Aorta (tissue), 5 donors: ENCODE measurements at regions not wholly inside any gene's neighbourhood (a gene's known extent, or its start where the extent isn't known, plus 50 kb on each side); places are given as distances from the start of the nearest gene placed in this dataset.

Experiments
- ATAC-seq: fragments of 200-7000 bp; cut with Tn5 transposase; one replicate; pipeline ENCODE4 v1.9.1; 2022; ENCODE audit warnings: moderate library complexity; ENCODE audit not compliant: low FRiP score
- DNase-seq, 2 donors: peaks; one replicate each; pipeline ENCODE4 v3.0.0-alpha.2; 2020
- H3K27ac ChIP-seq, 2 donors: one replicate each; pipeline ENCODE4 v1.5.1; 2013; ENCODE audit warnings: low read length in 2 of 2, mild to moderate bottlenecking in 2 of 2, moderate library complexity in 2 of 2, control low read depth in 1 of 2, inconsistent platforms in 1 of 2, low read depth in 1 of 2
- H3K27me3 ChIP-seq, 2 donors: one replicate each; pipeline ENCODE4 v1.6.1; 2013; ENCODE audit warnings: control low read depth in 1 of 2, low read length in 1 of 2, mild to moderate bottlenecking in 1 of 2, moderate library complexity in 1 of 2; ENCODE audit not compliant: insufficient read depth in 2 of 2, control insufficient read depth in 1 of 2
- H3K36me3 ChIP-seq, 2 donors: one replicate each; pipeline ENCODE4 v1.6.1; 2013; ENCODE audit warnings: control low read depth in 1 of 2, low read length in 1 of 2, mild to moderate bottlenecking in 1 of 2; ENCODE audit not compliant: insufficient read depth in 2 of 2, control insufficient read depth in 1 of 2
- H3K4me1 ChIP-seq, 2 donors: one replicate each; pipeline ENCODE4 v1.6.1; 2013; ENCODE audit warnings: low read length in 2 of 2, control low read depth in 1 of 2, mild to moderate bottlenecking in 1 of 2, moderate library complexity in 1 of 2; ENCODE audit not compliant: insufficient read depth in 2 of 2, control insufficient read depth in 1 of 2
- H3K4me3 ChIP-seq, 2 donors: one replicate each; pipeline ENCODE4 v1.5.1; 2013; ENCODE audit warnings: low read length in 2 of 2, control low read depth in 1 of 2, mild to moderate bottlenecking in 1 of 2
- H3K9me3 ChIP-seq: one replicate; pipeline ENCODE4 v1.6.1; 2013; ENCODE audit warnings: mild to moderate bottlenecking, low read length; ENCODE audit not compliant: control insufficient read depth
- WGBS, 2 donors: extraction: QIAGEN DNeasy Blood & Tissue Kit; methylation state at CpG; one replicate each; pipeline ENCODE4 v1.1.7; 2013; 5-methylcytosine and 5-hydroxymethylcytosine counted together
- intact Hi-C, 2 donors: fragments of 100-400 bp; cut with DNase I; formaldehyde crosslinking; loops; one replicate each; pipeline versions ENCODE4 v1.14.2 to v1.15.0; 2022
- donor health status: healthy with polysubstance abuse.
- donor health status: Bipolar disorder and iron deficiency.
- donor health status: DM: no; HTN: no; CAD: no.
- donor health status: DM: no; HTN: no; CAD: no.
- donor health status: DM: yes; HTN: yes; CAD: no.

DNA sequence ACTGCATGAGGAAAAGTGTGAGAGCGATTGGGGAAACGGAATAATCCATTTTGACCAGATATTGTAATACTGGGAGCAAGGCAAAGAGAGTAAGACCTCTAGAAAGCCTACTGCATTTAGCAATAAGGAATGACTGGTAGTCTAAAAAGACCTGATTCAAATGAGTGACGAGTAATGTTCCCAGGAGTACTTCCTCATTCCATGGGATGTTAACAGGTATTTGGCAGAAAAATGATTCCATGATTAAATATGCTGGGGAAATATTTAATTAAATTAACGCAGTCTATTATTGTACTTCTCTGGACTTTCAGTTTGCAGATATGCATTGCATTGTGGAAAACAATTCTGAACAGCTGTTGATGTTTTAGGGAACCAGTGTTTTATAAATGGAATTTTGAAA lies 105.5 kb downstream of the RPE65 start:
- WGBS, 2 donors = 50 to 55% methylated on average over 4 of the region's 4 CpGs
- Histone ChIP-seq H3K4me3 (no peak overlapping the region), H3K4me1 (no peaks in the 10 kb centered on the region), H3K36me3 (no peaks in the 10 kb centered on the region), H3K27ac (no peak overlapping the region), H3K27me3 (no peaks in the 10 kb centered on the region), H3K9me3 (no peaks in the 10 kb centered on the region)
- intact Hi-C loops = no loop called here
- DNase-seq = no peak
- no peak for ATAC-seq

DNA sequence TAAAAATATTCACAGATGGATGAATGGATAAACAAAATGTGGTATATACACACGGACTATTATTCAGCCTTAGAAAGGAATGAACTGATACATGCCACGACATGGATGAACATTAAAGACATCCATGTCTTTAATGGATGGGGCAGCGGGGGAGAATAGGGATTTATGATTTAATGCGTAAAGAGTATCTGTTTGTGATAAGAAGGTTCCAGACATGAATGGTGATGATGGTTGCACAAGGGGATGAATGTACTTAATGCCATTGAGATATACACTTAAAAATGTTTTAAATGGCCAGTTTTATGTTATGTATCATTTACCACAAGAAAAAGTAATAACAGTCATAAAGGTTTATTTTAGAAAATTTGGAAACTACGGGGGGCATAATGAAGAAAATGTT lies 108.6 kb upstream of the WLS start:
- Histone ChIP-seq H3K9me3 (no peaks in the 10 kb centered on the region), H3K36me3 (no peaks in the 10 kb centered on the region), H3K27me3 (no peaks in the 10 kb centered on the region), H3K4me3 (no peak overlapping the region), H3K4me1 (no peaks in the 10 kb centered on the region), H3K27ac (no peak overlapping the region)
- 92 to 93% methylated on average over 5 of the region's 5 CpGs for WGBS, 2 donors
- intact Hi-C loops = no loop called here
- ATAC-seq = no peak
- no peak for DNase-seq

DNA sequence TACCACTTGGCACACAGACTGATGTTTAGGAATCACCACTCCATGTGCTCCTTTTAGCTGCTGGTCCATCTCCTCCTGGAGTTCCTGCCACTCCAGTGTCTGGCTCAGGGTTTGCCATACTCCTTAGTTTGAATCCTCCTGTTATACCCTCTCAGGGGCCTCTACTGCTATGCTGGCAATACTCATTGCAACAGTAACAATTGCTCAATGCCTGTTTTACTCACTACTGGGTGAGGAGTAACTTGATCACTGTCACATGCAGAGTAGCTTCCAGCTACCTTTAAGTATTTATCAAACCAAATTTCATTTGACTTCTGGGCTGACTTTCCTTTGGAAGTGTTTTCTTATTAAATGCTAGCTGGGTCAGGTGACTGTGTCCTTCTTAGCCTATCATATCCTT lies 107.2 kb upstream of the WLS start:
- H3K4me3 ChIP-seq = no peak overlapping the region
- no peaks in the 10 kb centered on the region for H3K4me1 ChIP-seq
- ATAC-seq (no peak), DNase-seq (no peak)
- no peaks in the 10 kb centered on the region for H3K9me3 ChIP-seq
- intact Hi-C loops = no loop called here
- no peaks in the 10 kb centered on the region for H3K27me3 ChIP-seq
- no peak overlapping the region for H3K27ac ChIP-seq
- H3K36me3 ChIP-seq = no peaks in the 10 kb centered on the region

DNA sequence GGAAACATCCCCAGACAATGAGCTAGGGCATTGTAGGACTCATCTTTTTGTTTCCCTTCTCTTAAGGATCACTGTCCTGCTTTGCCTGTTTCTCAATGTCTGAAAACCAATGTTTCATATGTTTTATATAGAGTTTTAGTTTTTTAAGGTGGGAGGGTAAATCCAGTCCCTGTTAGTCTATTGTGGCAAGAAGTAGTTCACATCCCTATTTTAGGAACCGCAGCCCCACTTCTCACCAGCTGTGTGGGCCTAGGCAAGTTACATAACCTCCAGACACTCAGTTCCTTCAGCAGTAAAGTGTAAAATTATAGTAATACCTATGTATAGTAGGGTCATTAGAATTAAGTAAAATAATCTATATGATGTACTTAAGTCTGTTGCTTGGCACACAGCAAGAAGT lies 105.8 kb upstream of the WLS start:
- H3K36me3 ChIP-seq = no peaks in the 10 kb centered on the region
- no peaks in the 10 kb centered on the region for H3K4me1 ChIP-seq
- H3K9me3 ChIP-seq = no peaks in the 10 kb centered on the region
- ATAC-seq = no peak
- WGBS, 2 donors = 92 to 93% methylated on average over 1 of the region's 1 CpG
- intact Hi-C loops = no loop called here
- H3K27ac ChIP-seq = no peak overlapping the region
- H3K27me3 ChIP-seq = no peaks in the 10 kb centered on the region
- no peak overlapping the region for H3K4me3 ChIP-seq
- DNase-seq = no peak

DNA sequence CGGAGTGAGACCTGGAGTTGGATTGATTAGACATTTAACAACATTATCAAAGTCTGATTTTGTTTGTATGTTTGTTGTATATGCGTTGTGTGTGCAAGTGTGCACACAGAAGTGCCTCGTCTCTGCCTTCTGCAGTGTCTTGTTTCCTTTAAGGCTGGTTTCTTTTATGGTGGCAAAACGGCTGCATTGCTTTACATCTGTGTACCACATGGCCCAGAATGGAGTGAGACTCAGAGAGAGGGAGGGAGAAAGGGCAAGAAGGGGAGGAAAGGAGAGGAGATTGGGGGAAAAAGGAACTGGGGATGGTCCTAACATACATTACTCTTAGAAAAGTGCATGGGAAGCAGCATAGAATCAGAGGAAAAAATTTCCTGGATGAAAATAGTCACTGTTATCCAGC lies 99.7 kb upstream of the WLS start:
- no peak for ATAC-seq
- Histone ChIP-seq H3K27ac (no peak overlapping the region), H3K27me3 (no peaks in the 10 kb centered on the region), H3K9me3 (no peaks in the 10 kb centered on the region), H3K4me1 (peaks cover 0 to 1% of the 10 kb centered on the region in 2 donors), H3K36me3 (no peaks in the 10 kb centered on the region), H3K4me3 (no peak overlapping the region)
- 72 to 79% methylated on average over 4 of the region's 4 CpGs for WGBS, 2 donors
- no peak for DNase-seq
- intact Hi-C loops = no loop called here

DNA sequence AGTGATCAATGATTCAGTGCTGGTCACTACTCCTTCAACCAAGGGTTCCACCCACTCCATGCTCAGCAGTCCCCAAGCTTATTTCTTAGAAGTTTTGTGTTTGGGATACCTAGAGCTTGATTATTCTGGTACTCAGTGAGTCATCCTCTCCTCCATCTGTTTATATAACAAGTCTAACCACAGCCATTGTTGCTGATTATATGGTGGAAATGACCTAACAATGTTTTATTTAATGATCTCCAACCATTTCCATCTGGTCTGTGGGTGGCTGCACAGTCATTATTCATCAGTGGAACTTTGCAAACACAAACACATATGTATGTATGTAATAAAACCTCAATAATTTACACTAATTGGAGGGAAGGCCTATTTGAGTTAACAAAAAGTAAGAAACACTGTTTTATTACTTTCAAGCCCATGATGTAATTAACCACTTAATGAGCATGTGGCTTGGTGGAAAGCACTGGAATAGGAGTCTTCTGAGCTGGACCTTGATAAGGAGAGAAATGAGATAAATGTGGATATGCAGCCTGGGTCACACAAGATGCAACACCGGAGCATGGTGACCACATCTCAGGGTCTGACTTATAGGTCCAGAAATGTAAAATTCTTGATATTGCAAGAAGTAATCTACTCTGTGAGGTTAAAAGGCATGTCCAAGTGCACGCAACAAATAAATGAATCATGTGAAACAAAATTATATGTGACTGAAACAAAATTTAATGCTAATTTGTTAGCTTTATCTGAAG lies 99.0 kb upstream of the WLS start:
- no peak overlapping the region for H3K27ac ChIP-seq
- H3K9me3 ChIP-seq = no peaks in the 10 kb centered on the region
- H3K4me3 ChIP-seq = no peak overlapping the region
- ATAC-seq (no peak), DNase-seq (no peak)
- H3K4me1 ChIP-seq = peaks cover 0 to 1% of the 10 kb centered on the region in 2 donors
- no peaks in the 10 kb centered on the region for H3K27me3 ChIP-seq
- intact Hi-C loops = no loop called here
- whole genome bisulfite sequencing, 2 donors = 96% methylated on average over 2 of the region's 2 CpGs
- H3K36me3 ChIP-seq = no peaks in the 10 kb centered on the region

DNA sequence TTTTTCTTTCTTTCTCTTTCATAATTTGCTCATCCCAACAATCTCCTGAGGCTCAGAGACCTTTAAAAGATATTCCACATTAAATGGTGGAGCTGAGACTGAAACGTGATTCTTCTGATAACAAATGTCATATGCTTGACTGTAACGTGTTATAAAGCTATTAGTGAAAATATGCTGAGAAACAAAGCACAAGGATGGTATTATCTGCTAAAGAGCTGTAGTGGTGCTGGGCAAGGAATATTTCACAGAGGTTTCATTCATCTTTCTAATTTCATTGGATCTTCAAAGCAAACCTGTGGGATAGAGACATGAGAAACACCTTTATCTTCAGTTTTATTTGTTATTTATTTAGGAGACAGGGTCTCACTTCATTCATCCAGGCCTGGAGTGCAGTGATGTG lies 98.1 kb upstream of the WLS start:
- DNase-seq (no peak), ATAC-seq (no peak)
- Histone ChIP-seq H3K27ac (no peak overlapping the region), H3K4me3 (no peak overlapping the region), H3K9me3 (no peaks in the 10 kb centered on the region), H3K4me1 (peaks cover 0 to 1% of the 10 kb centered on the region in 2 donors), H3K36me3 (no peaks in the 10 kb centered on the region), H3K27me3 (no peaks in the 10 kb centered on the region)
- WGBS, 2 donors = 24 to 34% methylated on average over 2 of the region's 2 CpGs
- intact Hi-C loops = no loop called here

DNA sequence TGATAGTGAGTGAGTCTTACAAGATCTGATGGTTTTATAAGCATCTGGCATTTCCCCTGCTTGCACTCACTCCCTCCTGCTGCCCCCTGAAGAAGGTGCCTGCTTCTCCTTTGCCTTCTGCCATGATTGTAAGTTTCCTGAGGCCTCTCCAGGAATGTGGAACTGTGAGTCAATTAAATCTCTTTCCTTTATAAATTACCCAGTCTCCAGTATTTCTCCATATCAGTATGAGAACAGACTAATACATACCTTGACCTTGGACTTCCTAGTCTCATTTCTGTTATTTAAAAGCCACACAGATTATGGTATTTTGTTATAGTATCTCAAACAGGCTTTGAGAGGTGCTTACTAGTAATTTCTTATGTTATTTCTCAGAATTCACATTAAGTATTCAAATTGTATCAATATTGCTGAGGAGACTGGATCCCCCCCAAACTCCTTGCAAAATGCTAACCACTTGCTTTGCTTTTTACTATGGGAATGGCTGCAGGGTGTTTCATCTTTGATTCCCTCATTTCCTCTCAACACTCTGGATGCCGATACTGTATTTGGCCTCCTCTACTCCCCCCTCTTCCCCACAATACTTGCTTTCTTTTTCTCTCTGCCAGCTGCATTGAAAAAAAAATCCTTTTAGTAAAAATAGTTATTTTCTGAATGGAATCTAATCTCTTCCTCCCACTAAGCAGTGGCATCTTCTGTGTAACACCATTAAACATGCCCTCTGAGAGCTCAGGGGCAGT lies 96.9 kb upstream of the WLS start:
- intact Hi-C loops = loop anchor here in 1 of 2 donors (10.0 kb wide), 1 partner anchor 794 kb away; no protein-coding TSS in a partner anchor

DNA sequence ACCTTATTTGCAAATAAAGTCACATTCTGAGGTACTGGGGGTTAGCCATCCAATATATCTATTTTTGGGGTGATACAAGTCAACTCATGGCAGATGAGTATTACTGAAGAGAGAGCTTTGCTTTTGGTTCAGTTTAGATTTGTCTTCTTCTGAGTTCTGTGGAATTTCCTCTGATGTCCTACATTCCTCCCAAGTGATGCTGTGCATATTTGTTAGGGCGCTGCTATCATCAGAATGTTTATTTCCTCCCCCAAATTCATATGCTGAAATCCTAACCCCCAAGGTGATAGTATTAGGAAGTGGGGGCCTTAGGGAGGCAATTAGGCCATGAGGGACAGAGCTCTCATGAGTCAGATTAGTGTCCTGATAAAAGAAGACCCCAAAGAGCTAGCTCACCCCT lies 96.2 kb upstream of the WLS start:
- intact Hi-C loops = loop anchor here in 1 of 2 donors (10.0 kb wide), 1 partner anchor 794 kb away; no protein-coding TSS in a partner anchor
- WGBS, 2 donors = 99 to 100% methylated on average over 1 of the region's 1 CpG
- Histone ChIP-seq H3K4me3 (no peak overlapping the region), H3K36me3 (no peaks in the 10 kb centered on the region), H3K9me3 (no peaks in the 10 kb centered on the region), H3K4me1 (peaks cover 0 to 1% of the 10 kb centered on the region in 2 donors), H3K27ac (no peak overlapping the region), H3K27me3 (no peaks in the 10 kb centered on the region)
- DNase-seq (no peak), ATAC-seq (no peak)

More for the DNA sequence above, 96.9 kb upstream of the WLS start:
- Histone ChIP-seq H3K4me1 (peaks cover 0 to 1% of the 10 kb centered on the region in 2 donors), H3K4me3 (no peak overlapping the region), H3K36me3 (no peaks in the 10 kb centered on the region), H3K9me3 (no peaks in the 10 kb centered on the region), H3K27me3 (no peaks in the 10 kb centered on the region), H3K27ac (no peak overlapping the region)
- DNase-seq = no peak
- 16 to 19% methylated on average over 1 of the region's 1 CpG for WGBS, 2 donors
- ATAC-seq = no peak
